Panc1 (cell line): ENCODE measurements at regions not wholly inside any gene's neighbourhood (a gene's known extent, or its start where the extent isn't known, plus 50 kb on each side); places are given as distances from the start of the nearest gene placed in this dataset.

ENCODE experiments used
- CTCF ChIP-seq: fragments of 450-650 bp; IDR thresholded peaks from 2 replicates; pipeline ENCODE4 v1.5.1; 2017; ENCODE audit warnings: mild to moderate bottlenecking
- POLR2AphosphoS5 ChIP-seq: IDR thresholded peaks from 2 replicates; pipeline ENCODE4 v1.6.1; 2012; ENCODE audit warnings: mild to moderate bottlenecking, low read depth, low read length, moderate library complexity
- REST ChIP-seq, 2 experiments: IDR thresholded peaks; 2 replicates each; pipeline ENCODE4 v1.6.1; 2011 to 2012; ENCODE audit warnings: low read depth in 2 of 2, control low read depth in 1 of 2, low read length in 1 of 2, mild to moderate bottlenecking in 1 of 2, moderate library complexity in 1 of 2; ENCODE audit not compliant: insufficient read depth in 1 of 2

GRCh38 chr7:97357459-97357858 lies 240.0 kb downstream of the SDHAF3 start:
- TF ChIP-seq POLR2AphosphoS5 (no peak), CTCF (no peak), REST (IDR thresholded peaks at IDR 0.05; ENCODE audit: insufficient read depth in 1 of 2, low read depth in 2 of 2, low read length in 1 of 2) (no peak)
